ENCODE measurements at regions not wholly inside any gene's neighbourhood (a gene's known extent, or its start where the extent isn't known, plus 50 kb on each side); places are given as distances from the start of the nearest gene placed in this dataset.

DNA sequence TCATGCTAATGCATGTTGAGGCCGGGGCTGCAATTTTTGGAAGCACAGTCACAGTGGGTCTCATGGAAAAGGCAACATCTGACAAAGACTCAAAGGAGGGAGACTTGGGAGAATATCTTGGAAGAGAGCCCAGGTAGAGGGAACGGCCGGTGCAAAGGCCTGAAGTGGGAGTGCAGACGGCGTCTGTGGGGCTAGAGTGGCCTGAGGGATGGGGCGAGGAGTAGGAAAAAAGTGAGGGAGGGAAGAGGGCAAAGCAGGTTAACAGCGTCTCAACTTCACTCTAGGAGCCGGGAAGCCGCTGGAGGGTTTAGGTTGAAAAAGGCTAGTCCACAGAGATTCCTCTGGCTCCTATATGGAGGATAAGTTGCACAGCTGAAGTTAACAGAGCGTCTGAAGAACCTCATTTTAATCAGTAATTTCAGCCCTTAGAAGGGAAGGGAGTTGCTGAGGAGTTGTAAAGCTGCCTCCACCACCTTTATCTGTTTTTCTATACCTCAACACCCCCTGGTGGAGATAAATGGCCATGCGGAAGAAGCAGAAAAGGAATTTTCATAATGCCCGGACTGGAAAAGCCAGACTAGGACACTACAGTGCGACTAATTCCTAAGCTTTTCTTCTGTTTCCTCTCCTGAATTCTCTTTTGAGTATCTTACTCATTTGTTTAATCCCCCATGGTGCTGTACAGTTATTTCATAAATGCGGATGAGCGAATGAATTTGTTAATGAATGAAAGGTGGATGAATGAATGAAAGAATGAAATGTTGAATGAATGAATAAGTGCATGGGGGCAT lies 78.7 kb upstream of the ZNF281 start (continued):
- TF ChIP-seq, protein P1, sequence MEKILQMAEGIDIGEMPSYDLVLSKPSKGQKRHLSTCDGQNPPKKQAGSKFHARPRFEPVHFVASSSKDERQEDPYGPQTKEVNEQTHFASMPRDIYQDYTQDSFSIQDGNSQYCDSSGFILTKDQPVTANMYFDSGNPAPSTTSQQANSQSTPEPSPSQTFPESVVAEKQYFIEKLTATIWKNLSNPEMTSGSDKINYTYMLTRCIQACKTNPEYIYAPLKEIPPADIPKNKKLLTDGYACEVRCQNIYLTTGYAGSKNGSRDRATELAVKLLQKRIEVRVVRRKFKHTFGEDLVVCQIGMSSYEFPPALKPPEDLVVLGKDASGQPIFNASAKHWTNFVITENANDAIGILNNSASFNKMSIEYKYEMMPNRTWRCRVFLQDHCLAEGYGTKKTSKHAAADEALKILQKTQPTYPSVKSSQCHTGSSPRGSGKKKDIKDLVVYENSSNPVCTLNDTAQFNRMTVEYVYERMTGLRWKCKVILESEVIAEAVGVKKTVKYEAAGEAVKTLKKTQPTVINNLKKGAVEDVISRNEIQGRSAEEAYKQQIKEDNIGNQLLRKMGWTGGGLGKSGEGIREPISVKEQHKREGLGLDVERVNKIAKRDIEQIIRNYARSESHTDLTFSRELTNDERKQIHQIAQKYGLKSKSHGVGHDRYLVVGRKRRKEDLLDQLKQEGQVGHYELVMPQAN (IDR thresholded peaks at IDR 0.05; ENCODE audit: borderline replicate concordance): no peak
- no peak for TF ChIP-seq RB1 (IDR thresholded peaks at IDR 0.05; ENCODE audit: low read depth)
- TF ChIP-seq HMBOX1 (IDR thresholded peaks at IDR 0.05): no peak
- no peak for TF ChIP-seq NRF1 (conservative IDR thresholded peaks at IDR 0.05 in 1 of 2, IDR thresholded peaks at IDR 0.05 in 1 of 2)
- TF ChIP-seq RERE (CRISPR knock-in tag; IDR thresholded peaks at IDR 0.05; ENCODE audit: borderline replicate concordance): no peak
- TF ChIP-seq NFIX (CRISPR knock-in tag; IDR thresholded peaks at IDR 0.05; ENCODE audit: low read depth): no peak
- peak; percentile 36; the same call in 1 of the 2 replicates for TF ChIP-seq LCOR (CRISPR knock-in tag; IDR thresholded peaks at IDR 0.05)

All from K562 (cell line).